Stimulated activated CD8-positive, alpha-beta memory T cell treated with anti-CD3 and anti-CD28 coated beads, Interleukin-2, amount 100 ng/mL, for 48 hours (primary cell): ENCODE measurements at regions not wholly inside any gene's neighbourhood (a gene's known extent, or its start where the extent isn't known, plus 50 kb on each side); places are given as distances from the start of the nearest gene placed in this dataset.

Source experiments
- DNase-seq, 2 donors: peaks; one replicate each; pipeline ENCODE4 v3.0.0-alpha.2; 2020; ENCODE audit warnings: low read depth in 2 of 2

DNA sequence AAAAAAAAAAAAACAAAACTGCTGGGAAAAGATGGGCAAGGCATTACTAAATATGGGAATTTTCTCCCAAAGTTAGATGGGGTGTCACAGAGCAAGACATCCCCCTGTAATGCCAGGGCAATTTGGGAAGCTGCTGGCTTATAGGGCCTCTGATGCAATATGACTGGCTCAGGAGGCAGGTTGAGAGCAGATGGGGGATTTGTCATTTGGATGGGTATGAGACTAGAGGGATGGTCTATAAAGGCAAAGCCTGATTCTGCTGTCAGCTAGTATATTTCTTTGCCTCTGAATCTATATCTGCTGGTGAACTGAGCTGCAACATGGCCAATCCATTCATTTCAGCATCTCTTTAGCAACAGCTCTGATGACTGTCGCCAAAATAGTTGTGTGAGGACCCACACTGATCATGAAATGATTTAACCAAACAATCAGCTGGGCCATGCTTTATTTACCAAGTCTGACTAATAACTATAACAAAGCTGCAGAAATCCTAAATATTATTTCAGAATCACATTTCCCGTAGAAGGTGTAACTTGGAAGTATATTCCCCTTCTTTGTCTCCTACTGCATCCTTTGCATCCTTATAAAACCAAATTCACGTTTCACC, 455.1 kb upstream of the ZNF608 start:
- DNase-seq = no peak

DNA sequence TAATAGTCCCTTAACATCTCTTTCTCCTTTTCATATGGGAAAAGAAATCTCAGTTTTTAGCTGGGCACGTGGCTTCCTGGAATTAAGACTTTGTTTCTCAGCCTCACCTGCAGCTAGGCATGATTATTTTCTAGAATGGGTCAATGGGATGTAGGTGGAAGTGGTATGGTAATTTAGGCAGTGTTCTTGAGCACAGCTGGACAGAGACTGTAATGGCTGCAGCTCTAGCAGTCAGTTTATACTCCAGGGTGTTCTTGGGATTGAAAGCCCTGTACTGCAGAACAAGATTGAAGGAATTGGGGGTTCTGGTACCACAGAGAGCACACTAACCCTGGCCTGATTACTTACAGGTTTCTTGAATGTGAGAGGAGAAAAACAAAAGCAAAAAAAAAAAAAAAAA, 455.9 kb upstream of the ZNF608 start:
- DNase-seq = no peak

GRCh38 chr5:125202871-125203438, 456.5 kb upstream of the ZNF608 start:
- no peak for DNase-seq

DNA sequence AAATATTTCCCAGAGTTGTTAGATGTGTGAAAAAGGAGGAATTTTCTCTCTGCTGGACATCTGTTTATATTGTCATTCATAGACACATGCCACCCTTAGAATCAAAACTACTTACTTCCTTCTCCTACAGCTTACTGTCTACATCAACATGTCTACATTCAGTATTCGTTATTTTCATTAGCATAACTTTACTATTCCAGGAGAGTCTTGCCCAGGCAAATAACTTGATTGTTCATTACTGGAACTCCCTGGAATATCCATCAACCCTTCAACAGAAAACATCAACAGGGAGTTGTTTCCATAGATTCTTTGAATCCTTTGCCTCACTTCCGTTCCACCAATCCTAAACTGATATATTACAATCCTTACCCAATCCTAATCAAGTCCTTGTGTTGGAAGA, 457.5 kb upstream of the ZNF608 start:
- DNase-seq = no peak

- no peak for DNase-seq
These were observed 459.3 kb upstream of the ZNF608 start for GRCh38 chr5:125205601-125206225.

DNA sequence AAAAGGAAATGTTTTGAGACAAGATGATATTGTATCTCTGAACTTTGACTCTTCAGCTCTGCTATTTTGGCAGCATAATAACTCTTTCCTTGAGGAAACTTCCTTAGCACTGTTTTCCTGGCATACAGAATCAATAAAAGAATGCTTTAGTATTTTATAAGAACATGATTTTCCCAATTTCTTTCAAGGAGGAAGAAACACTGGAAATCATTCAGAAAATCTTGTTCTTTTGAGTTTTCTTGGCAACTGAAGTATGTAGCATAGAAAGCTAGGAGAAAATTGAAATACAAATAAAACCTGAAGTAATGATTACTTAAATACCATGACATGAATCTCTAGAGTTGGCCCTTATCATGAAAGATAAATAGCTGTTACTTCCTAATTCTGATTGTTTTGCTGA, 461.4 kb upstream of the ZNF608 start:
- DNase-seq = no peak

DNA sequence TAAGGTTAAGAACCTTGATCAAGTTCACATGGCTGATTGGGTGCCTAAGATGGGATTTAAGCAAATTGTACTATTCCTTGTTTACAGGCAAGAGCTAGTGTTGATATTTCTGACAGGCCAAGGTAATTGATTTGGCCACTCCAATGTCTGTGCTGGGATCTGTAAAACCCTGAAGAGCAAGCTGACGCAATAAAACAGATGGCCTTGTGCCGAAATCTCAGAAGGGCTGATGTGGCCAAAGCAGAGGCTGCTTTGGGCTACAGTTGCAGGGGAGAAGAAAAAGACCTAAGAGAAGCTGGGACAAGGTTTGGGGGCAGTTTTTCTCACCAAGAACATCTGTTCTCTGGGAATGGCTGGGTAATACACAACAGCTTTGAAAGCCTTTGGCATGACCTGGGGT, 463.2 kb upstream of the ZNF608 start:
- DNase-seq = no peak

DNA sequence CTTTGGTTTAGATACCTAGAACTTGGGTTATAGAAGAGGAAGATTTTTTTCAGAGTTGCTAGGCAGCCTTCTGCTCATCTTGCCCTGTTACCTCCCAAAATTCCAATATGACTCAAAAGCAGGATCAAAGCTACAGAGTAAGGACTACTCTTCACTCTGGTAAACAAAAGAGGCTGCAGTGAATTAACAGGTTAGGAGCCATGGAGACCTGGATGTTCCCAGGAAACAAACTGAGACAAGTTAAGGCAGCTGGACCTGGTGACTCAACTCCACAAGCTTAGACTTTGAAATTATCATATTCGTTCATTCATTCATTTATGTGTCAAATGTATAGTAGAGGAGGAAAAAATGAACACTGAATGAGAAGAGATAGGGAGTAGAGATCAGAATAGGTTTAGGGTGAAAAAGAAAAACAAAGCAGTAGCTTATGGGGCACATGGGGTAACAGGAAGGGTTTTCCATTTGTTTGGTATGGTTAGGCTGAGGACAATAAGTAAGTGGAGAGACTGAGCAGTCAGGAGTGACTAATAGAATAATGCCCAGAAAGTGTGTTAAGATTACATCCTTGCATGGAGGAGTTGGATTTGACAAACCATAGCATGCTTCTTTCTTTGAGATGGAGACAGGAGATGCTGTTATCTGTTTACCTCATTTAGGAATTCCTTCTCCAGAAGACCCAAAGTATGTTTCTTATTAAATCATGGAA, 464.0 kb upstream of the ZNF608 start:
- DNase-seq = no peak

DNA sequence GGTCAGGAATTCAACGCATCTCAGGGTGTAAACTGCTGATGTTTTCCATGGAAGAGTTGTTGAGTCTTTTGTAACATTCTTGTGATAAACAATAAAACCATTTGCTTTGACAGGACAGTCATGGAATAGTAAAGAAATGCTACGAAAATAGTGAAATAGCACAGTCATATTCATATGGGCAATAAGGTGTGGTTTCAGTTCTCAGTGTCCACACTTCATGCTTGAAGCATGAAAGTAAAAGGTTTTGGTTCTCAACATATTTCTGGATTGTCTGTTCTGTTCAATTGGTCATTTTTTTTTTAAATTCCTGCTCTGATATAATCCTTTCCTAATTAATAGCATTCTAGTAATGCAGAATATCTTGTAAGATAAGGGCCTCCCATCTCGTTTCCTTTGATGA, 467.6 kb upstream of the ZNF608 start:
- no peak for DNase-seq

DNA sequence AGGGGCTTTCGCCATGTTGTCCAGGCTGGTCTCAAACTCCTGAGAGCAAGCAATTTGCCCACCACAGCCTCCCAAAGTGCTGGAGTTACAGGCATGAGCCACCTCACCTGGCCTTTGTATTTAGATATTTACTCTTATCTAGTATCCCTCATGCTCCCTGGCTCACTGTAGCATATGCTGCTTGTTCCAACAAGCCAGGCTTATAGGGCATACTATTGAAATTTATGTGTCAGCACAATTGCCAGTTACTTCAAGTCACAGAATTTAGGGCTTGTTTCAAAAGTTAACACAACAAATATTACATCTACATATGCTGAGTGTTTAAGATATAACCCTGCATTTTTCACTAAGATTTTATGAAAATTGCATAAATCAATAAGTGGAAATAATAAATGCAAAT, 469.2 kb upstream of the ZNF608 start:
- no peak for DNase-seq

GRCh38 chr5:125219710-125220109, 473.3 kb upstream of the ZNF608 start:
- DNase-seq = no peak

DNA sequence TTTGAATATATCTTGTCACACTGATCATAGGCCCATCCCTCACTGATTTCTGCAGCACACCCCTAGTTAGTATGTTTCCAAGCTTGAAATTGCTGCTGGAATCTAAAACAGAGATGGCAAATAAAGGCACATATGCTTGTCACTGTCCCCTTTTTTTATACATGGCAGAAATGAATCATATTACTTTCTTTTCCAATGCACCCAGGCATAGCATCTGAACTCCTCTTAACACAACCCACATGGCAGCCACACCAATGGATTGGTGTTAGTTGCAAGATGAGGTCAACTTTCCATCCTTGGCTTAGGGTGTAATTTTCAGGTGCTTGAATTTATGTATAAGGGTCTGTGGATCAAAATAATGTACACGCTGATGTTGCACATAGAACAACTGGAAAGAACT, 473.8 kb upstream of the ZNF608 start:
- DNase-seq = no peak

- DNase-seq = no peak
These were observed 476.3 kb upstream of the ZNF608 start for GRCh38 chr5:125222597-125223240.

DNA sequence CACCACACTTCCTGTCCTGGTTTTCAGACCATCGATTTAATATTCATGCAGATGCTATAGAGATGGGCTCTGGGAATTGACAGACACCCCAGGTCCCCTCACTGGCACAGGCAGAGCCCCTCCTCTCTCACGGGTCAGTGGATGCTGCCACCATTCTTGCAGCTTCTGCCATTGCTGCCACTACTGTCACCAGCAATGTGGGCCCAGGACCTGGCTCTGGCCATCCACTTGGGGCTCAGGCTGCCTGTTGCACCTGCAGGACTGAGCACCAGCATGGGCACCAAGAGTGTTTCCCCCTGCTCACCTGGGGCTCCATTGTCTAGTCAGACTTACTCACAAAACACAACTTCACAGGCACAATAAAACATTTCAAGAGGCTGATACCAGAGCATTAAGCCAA, 479.0 kb upstream of the ZNF608 start:
- DNase-seq = no peak

GRCh38 chr5:125226825-125227224, 480.4 kb upstream of the ZNF608 start:
- DNase-seq = no peak

GRCh38 chr5:125227333-125228095, 481.1 kb upstream of the ZNF608 start:
- no peak for DNase-seq

DNA sequence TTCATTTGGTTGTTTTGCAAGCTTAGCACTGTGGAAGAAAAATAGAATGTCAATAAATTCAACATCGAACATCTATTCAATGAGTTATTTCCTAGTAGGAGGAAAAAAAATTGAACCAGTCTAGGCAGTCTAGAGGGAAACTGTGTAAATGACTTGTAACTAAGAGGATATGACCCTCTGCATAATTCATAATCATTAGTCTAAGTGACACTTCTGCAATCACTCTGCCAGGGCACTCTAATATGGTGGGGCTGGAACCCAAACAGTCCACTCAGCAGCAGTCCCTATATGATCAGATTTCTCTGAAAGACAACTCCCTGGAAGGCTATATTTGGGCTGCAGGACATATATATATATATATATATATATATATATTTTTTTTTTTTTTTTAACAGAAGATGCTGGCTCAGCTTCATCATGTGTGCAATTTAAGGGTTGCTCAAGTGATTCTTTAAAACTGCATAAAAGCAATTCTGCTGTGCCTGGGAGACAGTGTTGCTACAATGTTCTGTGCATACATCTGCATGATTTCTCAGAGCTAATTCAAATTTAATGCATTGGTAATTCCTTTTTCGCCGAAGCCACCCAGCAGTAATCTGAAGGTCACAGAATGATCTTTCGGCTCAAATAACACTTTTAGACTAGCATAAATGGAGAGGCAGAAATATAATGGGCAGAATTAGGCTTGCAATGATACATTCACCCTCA, 482.1 kb upstream of the ZNF608 start:
- no peak for DNase-seq

GRCh38 chr5:125229556-125229955, 483.1 kb upstream of the ZNF608 start:
- no peak for DNase-seq

- no peak for DNase-seq
These were observed 486.4 kb upstream of the ZNF608 start for GRCh38 chr5:125232779-125233230.

GRCh38 chr5:125233944-125234343, 487.5 kb upstream of the ZNF608 start:
- DNase-seq = no peak

GRCh38 chr5:125236007-125236406, 489.6 kb upstream of the ZNF608 start:
- DNase-seq = no peak
